HL-60 (cell line): ENCODE measurements at regions not wholly inside any gene's neighbourhood (a gene's known extent, or its start where the extent isn't known, plus 50 kb on each side); places are given as distances from the start of the nearest gene placed in this dataset.

Experiments
- DNase-seq, 2 experiments: peaks; one replicate each; pipeline ENCODE4 v3.0.0-alpha.2; 2010 to 2020; ENCODE audit warnings: low read depth in 1 of 2, low spot score in 1 of 2
- H3K27ac ChIP-seq: fragments of 250-450 bp; sonication (Bioruptor Pico); replicated peaks from 2 replicates; pipeline ENCODE4 v1.5.1; 2020; ENCODE audit warnings: mild to moderate bottlenecking, moderate library complexity
- H3K27me3 ChIP-seq: fragments of 250-450 bp; sonication (Bioruptor Pico); 2 replicates; pipeline ENCODE4 v1.5.1; 2021; ENCODE audit warnings: mild to moderate bottlenecking, moderate library complexity; ENCODE audit not compliant: insufficient read depth, poor library complexity, severe bottlenecking
- H3K4me3 ChIP-seq: replicated peaks from 2 replicates; pipeline ENCODE4 v1.5.1; 2011; ENCODE audit warnings: mild to moderate bottlenecking, control low read depth, low read length; ENCODE audit not compliant: insufficient read depth
- GABPA ChIP-seq: IDR thresholded peaks from 2 replicates; pipeline ENCODE4 v1.6.1; 2012; ENCODE audit warnings: low read depth
- POLR2AphosphoS5 ChIP-seq: IDR thresholded peaks from 2 replicates; pipeline ENCODE4 v1.6.1; 2012; ENCODE audit warnings: low read depth
- SPI1 ChIP-seq: IDR thresholded peaks from 2 replicates; pipeline ENCODE4 v1.6.1; 2012; ENCODE audit warnings: low read depth, mild to moderate bottlenecking, borderline replicate concordance
- TF ChIP-seq, protein P1 (sequence below): IDR thresholded peaks from 2 replicates; pipeline ENCODE4 v1.6.1; 2012; ENCODE audit warnings: low read depth; ENCODE audit not compliant: insufficient replicate concordance
- TF ChIP-seq, protein P2 (sequence below): IDR thresholded peaks from one replicate; pipeline ENCODE4 v1.5.1; 2011; ENCODE audit warnings: low read length, control low read depth, inconsistent platforms; ENCODE audit not compliant: insufficient read depth

DNA sequence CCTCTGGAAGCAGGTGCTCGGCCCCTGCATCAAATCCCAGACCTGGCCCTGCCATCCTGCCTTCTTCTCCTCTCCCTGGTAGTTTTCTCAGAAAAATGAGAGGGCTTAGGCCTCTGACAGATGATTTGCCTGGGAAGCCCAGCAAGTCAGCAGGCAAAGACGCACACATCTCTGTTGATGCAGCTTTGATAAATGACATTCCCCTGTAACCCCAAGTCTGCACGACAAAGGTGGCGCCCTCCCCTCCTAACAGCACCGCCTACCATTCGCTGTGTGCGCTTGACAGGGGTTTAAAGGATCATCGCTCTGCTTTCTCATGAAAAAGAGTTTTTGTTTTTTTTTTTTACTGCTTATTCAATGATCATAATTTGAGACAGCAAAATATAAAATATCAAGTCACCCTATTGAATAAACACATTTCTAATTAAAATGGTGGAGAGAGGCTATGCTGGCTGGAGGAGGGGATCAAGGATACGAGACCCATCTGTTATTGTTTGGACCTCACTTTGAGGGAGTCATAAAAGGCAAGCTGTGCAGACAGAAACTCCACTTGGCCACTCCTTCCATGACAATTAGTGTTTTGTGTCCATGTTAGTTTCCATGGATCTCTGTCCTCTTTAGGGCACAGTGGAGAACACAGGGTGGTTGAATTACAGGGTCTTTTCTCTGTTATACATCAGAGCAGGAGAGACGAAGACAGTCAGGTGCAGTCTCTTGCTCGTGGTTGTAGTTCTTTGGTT is 126.1 kb downstream of the FGF9 start:
- TF ChIP-seq SPI1 = no peak
- TF ChIP-seq POLR2AphosphoS5 = no peak
- TF ChIP-seq, protein P1, sequence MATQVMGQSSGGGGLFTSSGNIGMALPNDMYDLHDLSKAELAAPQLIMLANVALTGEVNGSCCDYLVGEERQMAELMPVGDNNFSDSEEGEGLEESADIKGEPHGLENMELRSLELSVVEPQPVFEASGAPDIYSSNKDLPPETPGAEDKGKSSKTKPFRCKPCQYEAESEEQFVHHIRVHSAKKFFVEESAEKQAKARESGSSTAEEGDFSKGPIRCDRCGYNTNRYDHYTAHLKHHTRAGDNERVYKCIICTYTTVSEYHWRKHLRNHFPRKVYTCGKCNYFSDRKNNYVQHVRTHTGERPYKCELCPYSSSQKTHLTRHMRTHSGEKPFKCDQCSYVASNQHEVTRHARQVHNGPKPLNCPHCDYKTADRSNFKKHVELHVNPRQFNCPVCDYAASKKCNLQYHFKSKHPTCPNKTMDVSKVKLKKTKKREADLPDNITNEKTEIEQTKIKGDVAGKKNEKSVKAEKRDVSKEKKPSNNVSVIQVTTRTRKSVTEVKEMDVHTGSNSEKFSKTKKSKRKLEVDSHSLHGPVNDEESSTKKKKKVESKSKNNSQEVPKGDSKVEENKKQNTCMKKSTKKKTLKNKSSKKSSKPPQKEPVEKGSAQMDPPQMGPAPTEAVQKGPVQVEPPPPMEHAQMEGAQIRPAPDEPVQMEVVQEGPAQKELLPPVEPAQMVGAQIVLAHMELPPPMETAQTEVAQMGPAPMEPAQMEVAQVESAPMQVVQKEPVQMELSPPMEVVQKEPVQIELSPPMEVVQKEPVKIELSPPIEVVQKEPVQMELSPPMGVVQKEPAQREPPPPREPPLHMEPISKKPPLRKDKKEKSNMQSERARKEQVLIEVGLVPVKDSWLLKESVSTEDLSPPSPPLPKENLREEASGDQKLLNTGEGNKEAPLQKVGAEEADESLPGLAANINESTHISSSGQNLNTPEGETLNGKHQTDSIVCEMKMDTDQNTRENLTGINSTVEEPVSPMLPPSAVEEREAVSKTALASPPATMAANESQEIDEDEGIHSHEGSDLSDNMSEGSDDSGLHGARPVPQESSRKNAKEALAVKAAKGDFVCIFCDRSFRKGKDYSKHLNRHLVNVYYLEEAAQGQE = no peak
- no peak for TF ChIP-seq GABPA
- TF ChIP-seq, protein P2, sequence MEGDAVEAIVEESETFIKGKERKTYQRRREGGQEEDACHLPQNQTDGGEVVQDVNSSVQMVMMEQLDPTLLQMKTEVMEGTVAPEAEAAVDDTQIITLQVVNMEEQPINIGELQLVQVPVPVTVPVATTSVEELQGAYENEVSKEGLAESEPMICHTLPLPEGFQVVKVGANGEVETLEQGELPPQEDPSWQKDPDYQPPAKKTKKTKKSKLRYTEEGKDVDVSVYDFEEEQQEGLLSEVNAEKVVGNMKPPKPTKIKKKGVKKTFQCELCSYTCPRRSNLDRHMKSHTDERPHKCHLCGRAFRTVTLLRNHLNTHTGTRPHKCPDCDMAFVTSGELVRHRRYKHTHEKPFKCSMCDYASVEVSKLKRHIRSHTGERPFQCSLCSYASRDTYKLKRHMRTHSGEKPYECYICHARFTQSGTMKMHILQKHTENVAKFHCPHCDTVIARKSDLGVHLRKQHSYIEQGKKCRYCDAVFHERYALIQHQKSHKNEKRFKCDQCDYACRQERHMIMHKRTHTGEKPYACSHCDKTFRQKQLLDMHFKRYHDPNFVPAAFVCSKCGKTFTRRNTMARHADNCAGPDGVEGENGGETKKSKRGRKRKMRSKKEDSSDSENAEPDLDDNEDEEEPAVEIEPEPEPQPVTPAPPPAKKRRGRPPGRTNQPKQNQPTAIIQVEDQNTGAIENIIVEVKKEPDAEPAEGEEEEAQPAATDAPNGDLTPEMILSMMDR = no peak
- DNase-seq = no peak
- Histone ChIP-seq H3K27ac (no peak overlapping the region), H3K4me3 (no peak overlapping the region), H3K27me3 (no peaks in the 10 kb centered on the region)

DNA sequence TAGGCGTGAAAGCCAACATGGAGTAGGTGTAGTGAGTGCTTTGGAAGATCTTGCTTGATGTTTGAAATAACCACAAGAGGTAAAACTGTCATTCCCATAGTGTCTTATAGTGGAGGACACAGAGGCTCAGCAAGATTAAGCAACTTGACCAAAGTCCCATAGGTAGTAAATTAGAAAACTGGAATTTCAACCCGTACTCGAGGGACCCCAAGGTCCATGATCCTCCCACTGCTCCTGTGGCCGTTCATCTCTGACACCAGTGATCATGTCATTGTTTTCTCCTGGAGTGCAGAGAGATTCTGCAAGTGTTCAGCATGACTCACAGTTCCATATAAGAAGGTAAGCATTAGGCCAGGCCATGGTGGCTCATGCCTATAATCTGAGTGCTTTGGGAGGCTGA is 126.9 kb downstream of the FGF9 start:
- Histone ChIP-seq H3K27ac (no peak overlapping the region), H3K4me3 (no peak overlapping the region), H3K27me3 (no peaks in the 10 kb centered on the region)
- no peak for DNase-seq
- TF ChIP-seq POLR2AphosphoS5 (no peak), GABPA (no peak), SPI1 (no peak)
- TF ChIP-seq, protein P2 = no peak
- TF ChIP-seq, protein P1 = no peak

DNA sequence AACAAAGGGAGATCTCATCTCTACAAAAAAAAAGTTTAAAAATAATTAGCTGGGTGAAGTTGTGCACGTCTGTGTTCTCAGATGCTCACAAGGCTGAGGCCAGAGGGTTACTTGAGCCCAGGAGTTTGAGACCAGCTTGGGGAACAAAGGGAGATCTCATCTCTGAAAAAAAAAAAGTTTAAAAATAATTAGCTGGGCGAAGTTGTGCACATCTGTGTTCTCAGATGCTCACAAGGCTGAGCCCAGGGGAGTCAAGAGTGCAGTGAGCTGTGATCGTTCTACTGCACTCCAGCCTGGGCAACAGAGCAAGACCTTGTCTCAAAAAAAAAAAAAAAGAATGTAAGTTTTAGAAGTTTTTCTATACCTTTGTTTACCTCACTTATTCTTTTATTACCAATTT is 127.3 kb downstream of the FGF9 start:
- H3K27me3 ChIP-seq = no peaks in the 10 kb centered on the region
- no peak for TF ChIP-seq POLR2AphosphoS5
- TF ChIP-seq, protein P1 = no peak
- no peak for TF ChIP-seq SPI1
- TF ChIP-seq GABPA = no peak
- TF ChIP-seq, protein P2 = no peak
- no peak for DNase-seq
- no peak overlapping the region for H3K27ac ChIP-seq
- no peak overlapping the region for H3K4me3 ChIP-seq
